ENCODE measurements at regions not wholly inside any gene's neighbourhood (a gene's known extent, or its start where the extent isn't known, plus 50 kb on each side); places are given as distances from the start of the nearest gene placed in this dataset.

DNA sequence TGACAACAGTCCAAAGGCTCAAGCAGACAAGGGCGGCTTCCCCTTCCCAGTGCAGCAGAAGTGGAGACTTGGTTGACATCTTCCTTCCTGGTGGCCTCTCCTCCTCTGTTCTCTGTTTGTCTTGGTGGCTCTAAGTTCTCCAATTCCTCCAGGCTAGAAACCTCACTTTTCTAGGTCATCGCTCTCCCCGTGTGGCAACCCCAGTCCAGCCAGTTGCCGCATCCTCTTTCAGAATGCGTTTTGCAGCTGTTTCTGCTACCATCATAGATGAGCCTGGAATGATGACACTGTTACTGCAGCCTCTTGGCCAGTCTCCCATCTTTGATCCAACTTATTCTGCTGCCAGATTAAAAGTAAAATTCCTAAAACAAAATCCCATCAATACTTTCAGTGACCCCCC, 201.5 kb downstream of the TRIM29 start:
- TF ChIP-seq, protein P1, sequence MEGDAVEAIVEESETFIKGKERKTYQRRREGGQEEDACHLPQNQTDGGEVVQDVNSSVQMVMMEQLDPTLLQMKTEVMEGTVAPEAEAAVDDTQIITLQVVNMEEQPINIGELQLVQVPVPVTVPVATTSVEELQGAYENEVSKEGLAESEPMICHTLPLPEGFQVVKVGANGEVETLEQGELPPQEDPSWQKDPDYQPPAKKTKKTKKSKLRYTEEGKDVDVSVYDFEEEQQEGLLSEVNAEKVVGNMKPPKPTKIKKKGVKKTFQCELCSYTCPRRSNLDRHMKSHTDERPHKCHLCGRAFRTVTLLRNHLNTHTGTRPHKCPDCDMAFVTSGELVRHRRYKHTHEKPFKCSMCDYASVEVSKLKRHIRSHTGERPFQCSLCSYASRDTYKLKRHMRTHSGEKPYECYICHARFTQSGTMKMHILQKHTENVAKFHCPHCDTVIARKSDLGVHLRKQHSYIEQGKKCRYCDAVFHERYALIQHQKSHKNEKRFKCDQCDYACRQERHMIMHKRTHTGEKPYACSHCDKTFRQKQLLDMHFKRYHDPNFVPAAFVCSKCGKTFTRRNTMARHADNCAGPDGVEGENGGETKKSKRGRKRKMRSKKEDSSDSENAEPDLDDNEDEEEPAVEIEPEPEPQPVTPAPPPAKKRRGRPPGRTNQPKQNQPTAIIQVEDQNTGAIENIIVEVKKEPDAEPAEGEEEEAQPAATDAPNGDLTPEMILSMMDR (IDR thresholded peaks at IDR 0.05; ENCODE audit: insufficient read depth, low read depth, low read length, missing control alignments) = no peak
- DNase-seq (ENCODE audit: low read depth) = no peak
- no peak overlapping the region for H3K4me3 ChIP-seq (ENCODE audit: low read depth, low read length)

DNA sequence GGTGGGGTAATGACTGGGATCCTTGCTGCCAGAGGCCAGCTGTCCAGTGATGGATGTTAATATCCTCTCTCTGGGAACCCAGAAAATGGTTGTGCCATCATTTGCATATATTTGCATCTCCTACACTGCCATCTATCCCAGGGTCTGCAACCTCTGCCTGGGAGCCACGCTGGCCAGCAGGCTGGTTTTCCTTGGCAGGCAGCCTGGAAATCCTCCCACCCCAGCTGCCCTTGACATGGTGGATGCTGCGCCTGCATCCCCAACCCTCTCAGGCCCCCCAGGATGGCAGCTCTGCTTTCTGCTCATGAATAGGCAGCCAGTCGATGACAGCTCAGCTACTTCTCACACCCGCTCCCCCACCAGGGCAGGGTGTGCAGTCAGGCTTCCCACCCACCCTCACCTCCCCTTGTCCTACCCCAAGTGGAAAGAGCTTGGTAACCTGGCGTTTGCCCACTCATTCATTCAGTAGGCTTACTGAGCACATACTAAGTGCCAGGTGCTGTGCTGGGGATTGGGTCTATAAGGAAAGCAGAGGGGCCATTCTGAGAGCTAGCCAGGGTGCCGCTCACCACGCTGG, 202.5 kb downstream of the TRIM29 start:
- H3K4me3 ChIP-seq (ENCODE audit: low read depth, low read length) = no peak overlapping the region
- DNase-seq (ENCODE audit: low read depth) = no peak
- TF ChIP-seq, protein P1 (IDR thresholded peaks at IDR 0.05; ENCODE audit: insufficient read depth, low read depth, low read length, missing control alignments) = no peak

DNA sequence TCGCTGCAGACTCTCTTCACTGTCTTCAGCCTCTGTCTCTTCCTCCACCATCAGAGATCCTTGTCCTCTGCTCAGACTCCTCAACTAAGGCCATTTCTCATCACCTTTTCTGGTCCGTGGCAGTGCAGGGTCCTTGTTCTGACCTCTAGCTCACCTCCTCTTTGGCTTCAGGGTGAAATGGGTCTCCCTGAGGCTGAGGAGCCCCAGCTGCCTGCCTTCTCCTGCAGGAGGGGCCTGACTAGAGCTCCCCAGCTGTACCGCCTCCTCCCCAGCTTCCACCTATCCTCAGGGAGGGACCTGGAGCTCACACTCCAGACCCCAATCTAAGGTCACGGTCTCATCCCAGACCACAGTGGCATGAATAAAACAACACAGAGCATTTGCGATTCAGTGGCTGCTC, 203.0 kb downstream of the TRIM29 start:
- DNase-seq (ENCODE audit: low read depth) = no peak
- H3K4me3 ChIP-seq (ENCODE audit: low read depth, low read length) = no peak overlapping the region
- TF ChIP-seq, protein P1 (IDR thresholded peaks at IDR 0.05; ENCODE audit: insufficient read depth, low read depth, low read length, missing control alignments) = no peak

DNA sequence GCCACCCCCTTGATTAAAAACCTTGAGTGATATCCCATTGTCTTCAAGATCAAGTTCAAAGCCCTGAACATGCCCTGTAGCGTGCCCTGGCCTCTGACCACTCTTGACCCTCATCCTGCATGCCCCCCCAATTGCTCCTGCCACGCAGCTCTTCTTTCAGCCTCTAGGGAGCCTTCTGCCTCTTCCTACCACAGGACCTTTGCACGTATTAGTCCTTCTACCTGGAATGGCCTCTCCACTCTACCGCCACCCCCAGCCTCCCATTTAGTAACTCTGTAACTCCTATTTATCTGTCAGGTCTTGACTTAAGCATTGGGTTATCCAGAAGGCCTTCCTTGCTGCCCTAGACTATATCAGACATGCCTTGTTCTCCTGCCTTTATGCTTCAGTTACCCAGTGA, 203.6 kb downstream of the TRIM29 start:
- DNase-seq (ENCODE audit: low read depth) = no peak
- TF ChIP-seq, protein P1 (IDR thresholded peaks at IDR 0.05; ENCODE audit: insufficient read depth, low read depth, low read length, missing control alignments) = no peak
- no peak overlapping the region for H3K4me3 ChIP-seq (ENCODE audit: low read depth, low read length)

DNA sequence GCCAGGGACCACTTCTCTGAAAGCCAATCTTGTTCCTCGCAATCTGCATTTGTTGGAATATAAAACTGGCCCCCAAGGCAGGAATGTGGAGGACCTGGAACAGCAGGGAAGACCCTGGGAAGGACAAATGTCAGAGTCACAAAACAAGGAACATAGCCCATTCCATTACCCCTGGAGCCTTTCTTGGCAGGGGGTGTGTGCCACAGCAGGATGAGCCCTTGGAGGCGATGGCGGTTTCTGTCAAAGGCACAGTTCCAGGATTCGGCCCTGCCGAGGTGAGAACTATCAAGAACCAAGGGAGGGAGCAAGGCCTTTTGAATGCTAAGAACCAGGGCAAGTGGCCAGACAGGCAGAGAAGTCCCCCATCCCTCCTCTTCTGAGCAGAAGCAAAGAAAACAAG, 204.3 kb downstream of the TRIM29 start:
- TF ChIP-seq, protein P1 (IDR thresholded peaks at IDR 0.05; ENCODE audit: insufficient read depth, low read depth, low read length, missing control alignments) = no peak
- no peak for DNase-seq (ENCODE audit: low read depth)

DNA sequence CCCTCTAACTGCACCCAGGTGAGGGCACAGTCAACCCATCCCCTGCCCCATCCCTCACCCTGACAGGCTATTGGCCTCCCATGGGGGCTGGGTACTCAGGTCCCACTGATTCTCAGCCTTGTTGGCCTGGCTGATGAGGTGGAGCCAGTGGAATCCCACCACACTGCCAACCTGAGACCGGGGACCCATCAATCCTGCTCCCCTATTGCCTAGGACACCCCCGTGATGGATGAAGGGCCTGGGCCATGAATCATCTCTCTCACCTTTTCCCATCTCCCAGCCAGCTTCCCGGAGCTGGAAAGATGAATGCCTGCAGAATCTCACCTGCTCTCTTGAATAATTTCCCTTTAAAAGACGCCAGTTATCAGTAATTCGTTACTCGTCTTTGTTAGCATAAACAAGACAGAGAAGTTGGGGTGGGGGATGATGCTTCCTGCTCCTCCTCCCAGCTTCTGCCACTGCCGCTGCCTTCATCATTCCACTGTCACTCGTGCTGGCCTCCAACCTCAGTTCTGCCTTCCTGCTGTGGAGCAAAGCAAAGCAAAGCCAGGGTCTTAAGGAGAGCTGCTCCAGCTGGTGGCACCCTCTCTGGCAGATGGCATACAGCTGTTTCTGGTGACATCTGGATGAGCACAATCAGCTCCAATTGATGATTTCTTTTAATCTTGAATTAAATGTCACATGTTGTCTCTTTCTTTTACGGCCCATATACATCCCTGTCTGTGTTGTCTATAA, 204.0 kb upstream of the NECTIN1 start:
- DNase-seq (ENCODE audit: low read depth) = no peak
- H3K4me3 ChIP-seq (ENCODE audit: low read depth, low read length) = no peak overlapping the region
- TF ChIP-seq, protein P1 (IDR thresholded peaks at IDR 0.05; ENCODE audit: insufficient read depth, low read depth, low read length, missing control alignments) = no peak

More for the DNA sequence above, 204.3 kb downstream of the TRIM29 start:
- no peak overlapping the region for H3K4me3 ChIP-seq (ENCODE audit: low read depth, low read length)

Data from GM12865 (cell line).